HG03575 (cell line): ENCODE measurements at regions not wholly inside any gene's neighbourhood (a gene's known extent, or its start where the extent isn't known, plus 50 kb on each side); places are given as distances from the start of the nearest gene placed in this dataset.

ENCODE experiments used
- ATAC-seq: cut with Tn5 transposase; IDR thresholded peaks from one replicate; pipeline ENCODE4 v1.9.1; 2021; ENCODE audit not compliant: unreplicated experiment, insufficient number of reproducible peaks, low FRiP score; ENCODE audit errors: extremely low read depth

- no peak for ATAC-seq
Measured at GRCh38 chr20:6940876-6941275, 173.4 kb downstream of the BMP2 start.

DNA sequence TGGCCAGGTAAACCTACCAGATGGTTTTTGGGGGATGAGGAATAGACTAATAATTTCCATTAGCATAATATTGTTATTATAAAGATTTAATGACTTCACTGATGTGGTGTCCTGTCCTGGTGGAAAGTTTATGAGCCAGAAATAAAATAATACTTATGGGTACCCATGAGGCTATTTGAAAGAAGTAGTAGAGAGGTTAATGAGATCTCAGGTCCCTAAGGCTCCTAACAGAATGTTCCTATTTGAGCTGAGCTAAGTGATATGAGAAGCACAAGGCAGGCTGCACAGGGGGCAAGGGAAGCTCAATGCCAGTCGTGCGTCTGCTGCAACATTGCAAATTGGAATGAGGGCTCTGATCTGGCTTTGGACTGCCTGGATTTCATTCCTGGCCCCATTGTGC, 174.1 kb downstream of the BMP2 start:
- ATAC-seq = no peak

GRCh38 chr20:6942266-6942665, 174.8 kb downstream of the BMP2 start:
- ATAC-seq = no peak

DNA sequence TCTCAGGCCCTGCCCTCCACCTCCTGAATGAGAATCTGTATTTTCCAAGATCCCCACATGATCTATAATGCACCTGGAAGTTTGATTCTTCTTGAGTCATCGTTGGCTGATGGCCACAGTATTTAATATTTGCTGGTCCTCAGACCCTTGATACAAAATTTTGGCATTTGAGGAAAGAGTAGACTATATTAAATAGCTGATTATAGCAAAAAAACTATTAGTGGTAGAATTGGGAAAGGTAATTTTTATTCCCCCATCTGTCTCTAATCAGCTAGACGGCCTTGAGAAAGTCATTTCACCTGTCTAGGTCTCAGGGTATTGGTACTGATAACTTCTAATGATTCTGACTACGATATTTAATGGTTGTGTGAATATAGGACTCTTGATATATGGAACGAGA, 176.8 kb downstream of the BMP2 start:
- ATAC-seq = no peak

- no peak for ATAC-seq
Measured at GRCh38 chr20:6953611-6954010, 186.1 kb downstream of the BMP2 start.

DNA sequence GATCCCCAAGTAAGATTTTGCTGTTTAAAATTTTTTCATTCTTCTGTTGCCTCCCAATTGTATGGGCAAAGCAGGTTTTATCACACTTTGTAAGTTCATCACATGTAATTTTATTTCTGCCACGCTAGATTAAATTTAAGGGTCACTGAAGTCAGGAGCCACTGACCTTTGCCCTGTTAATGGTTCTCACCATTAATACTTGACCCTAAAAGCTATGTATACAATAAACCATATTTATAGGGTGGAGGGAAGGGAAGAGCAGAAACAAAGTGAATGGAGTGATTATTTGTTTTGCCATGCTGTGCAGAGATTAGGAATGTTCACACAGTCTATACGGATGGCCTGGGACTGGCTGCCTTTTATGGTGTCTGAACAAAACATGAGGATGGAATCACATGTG, 186.7 kb downstream of the BMP2 start:
- ATAC-seq = no peak

DNA sequence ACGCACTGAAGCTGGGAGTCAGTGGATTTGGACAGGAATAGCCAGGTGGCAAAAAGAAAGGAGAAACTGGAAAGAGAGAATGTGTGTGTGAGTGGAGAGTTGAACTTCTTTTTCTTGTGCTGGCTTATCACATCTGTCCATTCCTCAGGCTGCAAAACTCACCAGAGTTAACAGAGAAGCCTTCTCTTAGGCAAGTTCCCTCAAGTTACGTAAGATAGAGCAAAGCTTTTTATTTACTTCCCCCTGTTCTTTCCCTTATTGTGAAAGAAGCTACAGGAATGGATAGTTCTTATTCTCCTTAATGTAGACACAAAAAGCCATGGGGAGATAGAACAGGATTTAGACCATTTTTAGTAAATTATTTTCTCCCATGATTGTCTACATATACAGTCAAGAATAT, 188.6 kb downstream of the BMP2 start:
- ATAC-seq = no peak

GRCh38 chr20:6956574-6956973, 189.1 kb downstream of the BMP2 start:
- no peak for ATAC-seq

GRCh38 chr20:6959900-6960312, 192.4 kb downstream of the BMP2 start:
- no peak for ATAC-seq

DNA sequence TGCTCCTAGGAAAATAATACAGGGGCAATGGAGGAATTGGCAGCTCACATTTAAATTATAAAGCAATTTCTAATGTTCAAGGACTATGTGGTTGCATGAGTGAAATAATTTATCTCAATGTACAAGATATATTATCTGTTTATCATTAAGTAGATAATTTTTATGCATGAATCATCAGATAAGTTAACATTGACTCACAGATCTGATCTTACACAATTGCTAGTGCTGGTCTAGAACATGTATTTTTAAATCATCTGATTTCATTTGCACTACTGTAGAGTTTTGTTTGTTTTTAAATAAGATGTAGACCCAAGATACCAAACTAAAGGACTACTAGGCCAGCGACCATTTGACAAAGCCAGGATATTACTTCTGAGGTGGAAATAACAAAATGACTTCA, 199.2 kb downstream of the BMP2 start:
- no peak for ATAC-seq

DNA sequence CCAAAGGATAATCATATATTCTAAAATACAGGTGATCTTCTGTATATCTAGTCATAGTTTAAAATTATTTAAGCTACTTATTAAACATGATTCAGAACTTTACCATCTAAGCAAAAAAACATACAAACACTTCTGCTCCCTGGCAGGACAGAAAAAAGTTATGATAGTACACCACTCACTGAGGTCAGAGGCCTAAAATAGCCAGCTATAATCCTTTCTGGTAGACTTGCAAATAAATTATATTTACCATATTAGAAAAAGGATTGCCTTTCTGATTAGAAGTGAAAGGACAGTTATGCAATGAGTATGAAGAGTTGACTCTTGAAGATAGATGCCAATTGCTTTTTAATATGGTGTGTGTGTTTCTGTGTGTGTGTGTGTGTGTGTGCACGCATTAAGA, 207.4 kb downstream of the BMP2 start:
- ATAC-seq = no peak

- ATAC-seq = no peak
Measured at GRCh38 chr20:6975311-6975710, 207.8 kb downstream of the BMP2 start.

DNA sequence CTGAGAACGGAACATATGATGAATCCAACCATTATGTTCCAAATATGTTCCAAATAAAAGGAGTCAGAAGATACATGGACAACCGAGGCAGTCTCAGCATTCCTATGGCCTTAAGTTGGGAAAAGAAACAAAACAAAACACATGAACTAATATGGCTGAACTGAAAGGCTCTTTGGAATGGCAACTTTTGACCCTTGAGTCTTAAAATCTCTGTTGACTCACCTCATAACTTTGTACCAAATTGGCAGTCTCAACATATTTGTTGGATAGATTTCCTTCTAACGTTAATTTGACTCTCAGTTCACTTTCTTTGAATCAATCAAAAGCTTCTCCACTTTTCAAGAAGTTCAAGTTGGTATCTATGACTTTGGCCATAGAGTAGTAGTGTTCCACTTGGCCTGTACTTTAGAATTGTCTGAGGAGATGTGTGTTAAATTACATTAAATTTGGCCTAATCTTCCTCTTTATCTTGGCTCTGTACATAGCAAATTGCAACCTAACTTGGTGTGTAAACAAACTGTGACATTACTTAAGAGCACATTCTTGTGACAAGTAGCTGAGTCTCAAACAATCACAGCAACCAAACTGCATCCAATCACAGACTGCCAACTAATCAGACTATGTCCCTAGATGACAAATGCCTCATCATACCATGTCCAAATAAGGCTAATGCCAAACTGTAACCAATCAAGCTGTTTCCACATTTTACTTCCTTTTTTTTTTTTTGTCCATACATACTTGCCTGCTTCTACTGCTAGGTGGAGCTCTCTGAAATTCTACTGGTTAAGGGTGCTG, 208.8 kb downstream of the BMP2 start:
- ATAC-seq = no peak

DNA sequence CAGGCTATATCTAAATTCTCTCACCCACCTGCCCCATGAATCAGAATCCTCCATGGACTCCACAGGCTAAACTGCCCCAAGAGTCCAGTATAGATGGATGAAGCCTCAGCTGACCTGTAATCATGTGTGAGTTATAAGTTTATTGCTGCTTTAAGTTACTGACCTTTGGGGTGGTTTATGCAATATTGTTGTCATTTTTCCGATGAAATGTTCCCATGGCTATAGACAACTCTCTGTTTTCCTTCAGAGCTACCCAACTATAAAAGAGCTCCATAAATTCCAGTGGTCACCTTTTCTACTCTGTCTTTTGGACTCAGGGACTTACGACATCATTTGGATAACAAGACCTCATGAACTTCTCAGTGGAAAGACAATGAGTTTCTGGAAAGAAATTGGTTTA, 212.1 kb downstream of the BMP2 start:
- no peak for ATAC-seq

GRCh38 chr20:6993011-6993410, 225.5 kb downstream of the BMP2 start:
- no peak for ATAC-seq

GRCh38 chr20:6993511-6993910, 226.0 kb downstream of the BMP2 start:
- ATAC-seq = no peak

GRCh38 chr20:6994452-6994851, 227.0 kb downstream of the BMP2 start:
- no peak for ATAC-seq

DNA sequence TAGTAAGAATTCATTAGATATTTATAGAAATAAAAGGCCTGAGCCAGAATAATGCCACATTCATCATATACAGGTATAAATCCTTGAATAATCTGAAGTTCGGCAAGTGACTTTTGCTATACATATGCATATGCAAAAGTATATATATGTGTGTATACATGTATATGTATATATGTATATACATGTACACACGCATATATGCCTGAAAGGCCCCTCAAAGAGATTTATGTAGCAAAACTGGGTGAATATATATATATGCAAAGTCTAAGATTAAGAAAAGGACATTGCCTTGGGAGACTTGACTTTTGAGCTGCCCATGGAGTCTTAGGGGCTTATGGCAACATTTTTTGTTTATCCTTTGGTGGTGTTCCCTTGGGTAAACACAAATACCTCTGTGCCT, 231.4 kb downstream of the BMP2 start:
- ATAC-seq = no peak

DNA sequence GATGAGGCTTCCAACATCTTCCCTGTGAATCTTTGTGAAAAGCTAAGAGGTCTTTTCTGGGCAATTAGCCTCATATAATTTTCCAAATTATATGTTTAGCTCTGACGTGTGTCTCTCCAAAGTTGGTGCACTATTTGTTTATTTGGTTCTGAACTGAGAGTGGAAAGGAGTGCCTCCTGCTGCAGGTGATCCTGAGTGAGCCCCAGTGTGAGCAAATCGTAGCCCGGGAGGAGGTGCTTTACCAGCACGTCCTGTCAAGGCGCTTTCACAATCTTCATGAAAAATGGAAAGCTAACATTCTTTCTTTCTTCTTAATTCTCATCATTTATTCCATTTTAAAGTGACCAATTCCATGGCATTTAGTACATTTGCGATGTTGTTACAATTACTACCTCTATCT, 231.9 kb downstream of the BMP2 start:
- ATAC-seq = no peak

- no peak for ATAC-seq
Measured at GRCh38 chr20:7003598-7003997, 236.1 kb downstream of the BMP2 start.

GRCh38 chr20:7004801-7005200, 237.3 kb downstream of the BMP2 start:
- no peak for ATAC-seq
